ENCODE measurements at regions not wholly inside any gene's neighbourhood (a gene's known extent, or its start where the extent isn't known, plus 50 kb on each side); places are given as distances from the start of the nearest gene placed in this dataset.

DNA sequence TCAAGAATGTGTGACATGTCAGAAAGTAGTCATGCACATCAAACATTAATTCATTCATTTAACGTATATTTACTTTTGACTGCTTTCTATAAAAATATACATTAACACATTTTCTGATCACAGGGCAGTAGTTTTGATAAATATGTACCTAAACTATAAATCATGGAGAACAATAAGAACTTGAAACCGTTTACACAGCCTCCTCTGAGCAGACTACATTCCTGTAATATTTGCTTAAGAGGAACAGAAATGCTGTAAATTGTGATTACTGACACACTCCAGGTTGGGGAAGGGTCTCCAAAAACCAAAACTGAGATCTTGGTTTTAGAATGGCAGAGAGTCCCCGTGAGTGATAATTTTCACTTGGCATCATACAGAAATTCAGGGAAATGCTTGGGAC is 120.7 kb upstream of the PPARGC1A start:
- Histone ChIP-seq H3K79me2 (ENCODE audit: control insufficient read depth, insufficient read depth, low read length, poor library complexity) (no peaks in the 10 kb centered on the region), H2BK12ac (ENCODE audit: low read length) (no peak overlapping the region), H3K36me3 (ENCODE audit: control insufficient read depth in 1 of 2, insufficient read depth in 2 of 2, low read length in 2 of 2) (no peaks in the 10 kb centered on the region), H3K4me2 (ENCODE audit: low read length) (no peak overlapping the region), H3K4me3 (ENCODE audit: low read depth, low read length) (no peak overlapping the region), H3K18ac (ENCODE audit: low read length) (no peak overlapping the region), H3K9me3 (ENCODE audit: insufficient read depth, low read depth, low read length) (no peaks in the 10 kb centered on the region), H3K23ac (ENCODE audit: low read length) (no peak overlapping the region), H4K8ac (ENCODE audit: low read depth, low read length) (no peak overlapping the region), H3K27ac (ENCODE audit: low read depth, low read length) (no peak overlapping the region), H2BK120ac (ENCODE audit: insufficient read depth, low read length, poor library complexity) (no peak overlapping the region), H3K4ac (ENCODE audit: low read depth, low read length) (no peak overlapping the region), H3K27me3 (ENCODE audit: insufficient read depth, low read length) (no peaks in the 10 kb centered on the region), H4K91ac (ENCODE audit: low read depth, low read length) (no peak overlapping the region), H3K9ac (ENCODE audit: low read length) (no peak overlapping the region), H2AK5ac (ENCODE audit: low read length) (no peak overlapping the region), H3K14ac (ENCODE audit: low read length) (no peak overlapping the region), H3K79me1 (ENCODE audit: low read length) (no peaks in the 10 kb centered on the region), H2BK5ac (ENCODE audit: low read depth, low read length, poor library complexity) (no peak overlapping the region), H2AFZ (ENCODE audit: insufficient read depth, low read length, poor library complexity) (no peak overlapping the region), H3K4me1 (ENCODE audit: control insufficient read depth in 1 of 2, insufficient read depth in 2 of 2, low read length in 2 of 2) (peaks cover 0 to 3% of the 10 kb centered on the region in 2 experiments), H4K12ac (ENCODE audit: low read depth, low read length) (no peak overlapping the region)
- DNase-seq: no peak
- WGBS (ENCODE audit: extremely low coverage, insufficient coverage, insufficient read length): no CpG with 5 or more reads among the region's 3 CpGs

DNA sequence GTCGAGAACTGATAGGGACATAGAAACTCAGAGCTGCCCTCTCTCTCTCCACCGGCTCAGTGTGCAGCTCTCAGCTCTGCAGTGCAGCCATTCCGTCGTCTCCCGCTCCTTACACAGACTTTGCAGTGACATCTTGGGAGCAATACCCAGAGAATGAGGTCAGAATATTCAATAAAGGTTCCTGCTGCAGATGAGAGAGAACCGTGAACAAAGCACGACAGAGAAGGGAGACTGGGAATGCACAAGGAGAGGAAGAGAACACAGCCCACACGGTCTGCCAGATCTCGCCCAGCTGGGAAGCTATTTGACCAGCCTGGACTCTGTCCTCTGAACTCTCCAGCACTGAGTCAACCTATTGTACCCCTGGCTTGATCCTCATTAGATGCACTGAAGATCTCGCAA is 118.0 kb upstream of the PPARGC1A start:
- Histone ChIP-seq H2BK5ac (ENCODE audit: low read depth, low read length, poor library complexity) (no peak overlapping the region), H3K27ac (ENCODE audit: low read depth, low read length) (no peak overlapping the region), H3K79me2 (ENCODE audit: control insufficient read depth, insufficient read depth, low read length, poor library complexity) (no peaks in the 10 kb centered on the region), H3K14ac (ENCODE audit: low read length) (no peak overlapping the region), H3K4me3 (ENCODE audit: low read depth, low read length) (no peak overlapping the region), H3K79me1 (ENCODE audit: low read length) (no peaks in the 10 kb centered on the region), H4K91ac (ENCODE audit: low read depth, low read length) (no peak overlapping the region), H3K9me3 (ENCODE audit: insufficient read depth, low read depth, low read length) (no peaks in the 10 kb centered on the region), H3K36me3 (ENCODE audit: control insufficient read depth in 1 of 2, insufficient read depth in 2 of 2, low read length in 2 of 2) (no peaks in the 10 kb centered on the region), H3K23ac (ENCODE audit: low read length) (no peak overlapping the region), H3K4ac (ENCODE audit: low read depth, low read length) (no peak overlapping the region), H3K27me3 (ENCODE audit: insufficient read depth, low read length) (no peaks in the 10 kb centered on the region), H4K8ac (ENCODE audit: low read depth, low read length) (no peak overlapping the region), H3K4me1 (ENCODE audit: control insufficient read depth in 1 of 2, insufficient read depth in 2 of 2, low read length in 2 of 2) (peaks cover 0 to 3% of the 10 kb centered on the region in 2 experiments), H2AK5ac (ENCODE audit: low read length) (no peak overlapping the region), H2BK120ac (ENCODE audit: insufficient read depth, low read length, poor library complexity) (no peak overlapping the region), H2AFZ (ENCODE audit: insufficient read depth, low read length, poor library complexity) (no peak overlapping the region), H2BK12ac (ENCODE audit: low read length) (no peak overlapping the region), H3K18ac (ENCODE audit: low read length) (no peak overlapping the region), H3K9ac (ENCODE audit: low read length) (no peak overlapping the region), H3K4me2 (ENCODE audit: low read length) (no peak overlapping the region), H4K12ac (ENCODE audit: low read depth, low read length) (no peak overlapping the region)
- no CpG with 5 or more reads among the region's 10 CpGs for WGBS (ENCODE audit: extremely low coverage, insufficient coverage, insufficient read length)
- no peak for DNase-seq

DNA sequence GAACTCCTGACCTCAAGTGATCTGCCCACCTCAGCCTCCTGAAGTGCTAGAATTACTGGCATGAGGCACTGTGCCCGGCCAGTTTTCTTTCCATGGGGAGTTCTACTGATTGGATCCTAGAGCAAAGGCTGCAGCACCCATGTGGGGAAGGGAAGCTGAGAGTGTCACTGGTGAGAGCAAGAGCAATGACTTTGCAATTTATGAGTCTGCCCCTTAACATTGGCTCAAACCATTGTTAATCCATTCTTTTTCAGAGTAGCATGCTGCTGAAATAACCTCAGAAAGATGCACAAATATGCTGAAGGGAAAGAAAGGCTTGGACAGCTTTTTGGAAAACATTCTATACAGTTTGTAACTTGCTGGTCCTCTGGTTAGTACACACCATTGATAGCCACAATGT is 116.4 kb upstream of the PPARGC1A start:
- H3K27ac ChIP-seq (ENCODE audit: low read depth, low read length): no peak overlapping the region
- no peak overlapping the region for H3K4me2 ChIP-seq (ENCODE audit: low read length)
- H2AK5ac ChIP-seq (ENCODE audit: low read length): no peak overlapping the region
- H4K12ac ChIP-seq (ENCODE audit: low read depth, low read length): no peak overlapping the region
- no peaks in the 10 kb centered on the region for H3K9me3 ChIP-seq (ENCODE audit: insufficient read depth, low read depth, low read length)
- no peaks in the 10 kb centered on the region for H3K79me2 ChIP-seq (ENCODE audit: control insufficient read depth, insufficient read depth, low read length, poor library complexity)
- H3K4me3 ChIP-seq (ENCODE audit: low read depth, low read length): no peak overlapping the region
- H3K18ac ChIP-seq (ENCODE audit: low read length): no peak overlapping the region
- H3K36me3 ChIP-seq (ENCODE audit: control insufficient read depth in 1 of 2, insufficient read depth in 2 of 2, low read length in 2 of 2): no peaks in the 10 kb centered on the region
- H2AFZ ChIP-seq (ENCODE audit: insufficient read depth, low read length, poor library complexity): no peak overlapping the region
- no peak overlapping the region for H2BK120ac ChIP-seq (ENCODE audit: insufficient read depth, low read length, poor library complexity)
- no peak overlapping the region for H4K91ac ChIP-seq (ENCODE audit: low read depth, low read length)
- H2BK12ac ChIP-seq (ENCODE audit: low read length): no peak overlapping the region
- no peak overlapping the region for H3K9ac ChIP-seq (ENCODE audit: low read length)
- H3K14ac ChIP-seq (ENCODE audit: low read length): no peak overlapping the region
- no peaks in the 10 kb centered on the region for H3K27me3 ChIP-seq (ENCODE audit: insufficient read depth, low read length)
- H3K4me1 ChIP-seq (ENCODE audit: control insufficient read depth in 1 of 2, insufficient read depth in 2 of 2, low read length in 2 of 2): peaks cover 0 to 3% of the 10 kb centered on the region in 2 experiments
- DNase-seq: no peak
- H3K23ac ChIP-seq (ENCODE audit: low read length): no peak overlapping the region
- no peak overlapping the region for H2BK5ac ChIP-seq (ENCODE audit: low read depth, low read length, poor library complexity)
- no peak overlapping the region for H4K8ac ChIP-seq (ENCODE audit: low read depth, low read length)
- H3K4ac ChIP-seq (ENCODE audit: low read depth, low read length): no peak overlapping the region
- no peaks in the 10 kb centered on the region for H3K79me1 ChIP-seq (ENCODE audit: low read length)
- no CpG with 5 or more reads among the region's 1 CpG for WGBS (ENCODE audit: extremely low coverage, insufficient coverage, insufficient read length)

DNA sequence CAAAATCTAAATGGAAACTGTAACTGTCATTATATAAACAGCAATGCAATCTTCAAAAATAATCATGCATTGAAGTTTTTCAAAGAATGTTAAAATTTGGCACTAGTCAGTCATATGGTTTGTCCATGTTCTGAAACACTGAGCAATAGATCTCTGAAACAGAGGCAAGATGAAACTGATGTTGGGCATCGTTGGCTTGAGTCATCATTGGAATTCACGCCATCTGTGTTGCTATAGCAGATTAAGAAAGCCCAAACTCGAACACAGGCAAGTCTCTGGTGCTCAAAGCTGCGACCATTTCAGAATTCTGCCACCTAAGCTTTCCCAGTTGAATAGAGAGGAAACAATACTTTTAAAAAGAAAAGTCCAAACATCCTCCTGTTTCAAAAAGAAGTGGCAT is 114.1 kb upstream of the PPARGC1A start:
- H3K4ac ChIP-seq (ENCODE audit: low read depth, low read length): no peak overlapping the region
- H4K8ac ChIP-seq (ENCODE audit: low read depth, low read length): no peak overlapping the region
- H2AK5ac ChIP-seq (ENCODE audit: low read length): no peak overlapping the region
- no peaks in the 10 kb centered on the region for H3K79me2 ChIP-seq (ENCODE audit: control insufficient read depth, insufficient read depth, low read length, poor library complexity)
- H3K4me3 ChIP-seq (ENCODE audit: low read depth, low read length): no peak overlapping the region
- no peak overlapping the region for H3K18ac ChIP-seq (ENCODE audit: low read length)
- H3K36me3 ChIP-seq (ENCODE audit: control insufficient read depth in 1 of 2, insufficient read depth in 2 of 2, low read length in 2 of 2): no peaks in the 10 kb centered on the region
- no peak overlapping the region for H3K14ac ChIP-seq (ENCODE audit: low read length)
- no peak overlapping the region for H3K4me2 ChIP-seq (ENCODE audit: low read length)
- H3K27ac ChIP-seq (ENCODE audit: low read depth, low read length): no peak overlapping the region
- no peak overlapping the region for H4K91ac ChIP-seq (ENCODE audit: low read depth, low read length)
- no peak overlapping the region for H2BK120ac ChIP-seq (ENCODE audit: insufficient read depth, low read length, poor library complexity)
- H4K12ac ChIP-seq (ENCODE audit: low read depth, low read length): no peak overlapping the region
- no peak overlapping the region for H2BK12ac ChIP-seq (ENCODE audit: low read length)
- no peak overlapping the region for H3K23ac ChIP-seq (ENCODE audit: low read length)
- no peaks in the 10 kb centered on the region for H3K9me3 ChIP-seq (ENCODE audit: insufficient read depth, low read depth, low read length)
- H2BK5ac ChIP-seq (ENCODE audit: low read depth, low read length, poor library complexity): no peak overlapping the region
- H3K27me3 ChIP-seq (ENCODE audit: insufficient read depth, low read length): no peaks in the 10 kb centered on the region
- WGBS (ENCODE audit: extremely low coverage, insufficient coverage, insufficient read length): no CpG with 5 or more reads among the region's 4 CpGs
- no peak for DNase-seq
- H3K9ac ChIP-seq (ENCODE audit: low read length): no peak overlapping the region
- no peaks in the 10 kb centered on the region for H3K79me1 ChIP-seq (ENCODE audit: low read length)
- peaks cover 0 to 3% of the 10 kb centered on the region in 2 experiments for H3K4me1 ChIP-seq (ENCODE audit: control insufficient read depth in 1 of 2, insufficient read depth in 2 of 2, low read length in 2 of 2)
- no peak overlapping the region for H2AFZ ChIP-seq (ENCODE audit: insufficient read depth, low read length, poor library complexity)
